ENCODE measurements at regions not wholly inside any gene's neighbourhood (a gene's known extent, or its start where the extent isn't known, plus 50 kb on each side); places are given as distances from the start of the nearest gene placed in this dataset.

DNA sequence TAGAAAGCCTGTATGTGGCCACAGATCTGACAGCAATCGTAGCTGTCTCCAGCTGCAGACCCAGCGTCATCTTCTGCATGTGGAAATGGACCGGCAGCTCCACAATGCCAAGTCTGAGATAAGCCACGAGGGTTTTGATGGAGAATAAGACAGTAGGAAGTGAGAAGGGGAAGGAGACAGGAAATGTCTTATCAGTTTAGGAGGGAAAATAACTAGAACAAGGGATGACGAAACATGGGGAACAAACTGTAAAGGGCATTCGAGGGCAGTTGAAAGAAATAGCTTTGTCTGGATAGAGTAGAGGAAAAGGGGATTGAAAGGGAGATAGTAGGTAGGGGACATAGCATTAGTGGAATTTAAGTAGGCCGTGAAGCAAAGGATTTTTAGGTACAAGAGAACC is 74.0 kb upstream of the CTTNBP2NL start:
- TF ChIP-seq, protein P1, sequence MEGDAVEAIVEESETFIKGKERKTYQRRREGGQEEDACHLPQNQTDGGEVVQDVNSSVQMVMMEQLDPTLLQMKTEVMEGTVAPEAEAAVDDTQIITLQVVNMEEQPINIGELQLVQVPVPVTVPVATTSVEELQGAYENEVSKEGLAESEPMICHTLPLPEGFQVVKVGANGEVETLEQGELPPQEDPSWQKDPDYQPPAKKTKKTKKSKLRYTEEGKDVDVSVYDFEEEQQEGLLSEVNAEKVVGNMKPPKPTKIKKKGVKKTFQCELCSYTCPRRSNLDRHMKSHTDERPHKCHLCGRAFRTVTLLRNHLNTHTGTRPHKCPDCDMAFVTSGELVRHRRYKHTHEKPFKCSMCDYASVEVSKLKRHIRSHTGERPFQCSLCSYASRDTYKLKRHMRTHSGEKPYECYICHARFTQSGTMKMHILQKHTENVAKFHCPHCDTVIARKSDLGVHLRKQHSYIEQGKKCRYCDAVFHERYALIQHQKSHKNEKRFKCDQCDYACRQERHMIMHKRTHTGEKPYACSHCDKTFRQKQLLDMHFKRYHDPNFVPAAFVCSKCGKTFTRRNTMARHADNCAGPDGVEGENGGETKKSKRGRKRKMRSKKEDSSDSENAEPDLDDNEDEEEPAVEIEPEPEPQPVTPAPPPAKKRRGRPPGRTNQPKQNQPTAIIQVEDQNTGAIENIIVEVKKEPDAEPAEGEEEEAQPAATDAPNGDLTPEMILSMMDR (IDR thresholded peaks at IDR 0.05), result no peak
- no peak for TF ChIP-seq EZH2phosphoT487 (IDR thresholded peaks at IDR 0.05)
